NB4 (cell line): ENCODE measurements at regions not wholly inside any gene's neighbourhood (a gene's known extent, or its start where the extent isn't known, plus 50 kb on each side); places are given as distances from the start of the nearest gene placed in this dataset.

Experiments used
- CTCF ChIP-seq: IDR thresholded peaks from one replicate; pipeline ENCODE4 v1.5.1; 2012; ENCODE audit warnings: low read depth, low read length
- POLR2A ChIP-seq: IDR thresholded peaks from 2 replicates; pipeline ENCODE4 v1.6.1; 2011; ENCODE audit warnings: mild to moderate bottlenecking; ENCODE audit not compliant: insufficient read length; ENCODE audit errors: extremely low read depth

- TF ChIP-seq CTCF = no peak
- no peak for TF ChIP-seq POLR2A
Measured at GRCh38 chr7:94170836-94171235, 166.7 kb upstream of the BET1 start.
